GM18520 (cell line): ENCODE measurements at regions not wholly inside any gene's neighbourhood (a gene's known extent, or its start where the extent isn't known, plus 50 kb on each side); places are given as distances from the start of the nearest gene placed in this dataset.
"Not testable (repeated sequence)": the region's sequence is repeated elsewhere in the genome, so short reads cannot be mapped to it uniquely, and the experiment has no call there.

Experiments
- ATAC-seq: cut with Tn5 transposase; IDR thresholded peaks from one replicate; pipeline ENCODE4 v1.9.1; 2021; ENCODE audit not compliant: unreplicated experiment

DNA sequence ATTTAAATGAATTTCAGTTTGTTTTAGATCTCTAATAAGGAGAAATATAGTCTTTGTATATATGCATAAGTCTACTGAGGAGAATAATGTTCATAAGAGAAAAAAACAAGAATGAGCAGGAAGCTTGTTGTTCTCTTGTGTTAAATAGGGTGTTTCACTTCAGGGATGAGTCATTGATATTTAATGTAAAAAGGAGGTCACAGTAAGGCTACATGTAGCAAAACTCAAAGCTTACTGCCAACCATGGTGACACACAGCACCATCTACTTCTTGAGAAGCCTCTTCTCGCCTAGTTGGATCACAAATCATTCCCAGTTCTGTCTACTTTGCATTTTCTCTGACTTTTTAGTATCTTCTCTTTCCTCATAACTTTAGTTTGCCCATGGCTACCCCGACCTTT, 1466.0 kb upstream of the C9orf72 start:
- ATAC-seq, result no peak

DNA sequence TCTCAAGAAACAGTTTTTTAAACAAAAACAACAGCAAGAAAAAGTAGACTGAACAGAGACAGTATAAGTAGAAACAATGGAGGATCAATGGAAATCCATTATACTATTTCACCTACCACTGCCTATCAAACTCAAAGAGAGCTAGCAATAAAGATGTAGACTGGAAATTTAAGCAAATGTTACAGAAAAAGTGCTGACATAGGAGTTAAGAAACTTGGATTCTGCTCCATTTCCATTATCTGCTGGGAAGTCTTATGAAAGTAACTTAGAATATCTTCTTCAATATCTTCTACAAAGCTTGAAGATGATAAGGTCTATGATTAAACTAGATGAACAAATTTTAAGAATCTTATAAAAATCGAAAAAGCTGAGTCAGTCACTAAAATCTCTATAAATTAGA, 1469.8 kb upstream of the C9orf72 start:
- ATAC-seq, result no peak

GRCh38 chr9:29044959-29045358, 1471.7 kb upstream of the C9orf72 start:
- ATAC-seq, result no peak

DNA sequence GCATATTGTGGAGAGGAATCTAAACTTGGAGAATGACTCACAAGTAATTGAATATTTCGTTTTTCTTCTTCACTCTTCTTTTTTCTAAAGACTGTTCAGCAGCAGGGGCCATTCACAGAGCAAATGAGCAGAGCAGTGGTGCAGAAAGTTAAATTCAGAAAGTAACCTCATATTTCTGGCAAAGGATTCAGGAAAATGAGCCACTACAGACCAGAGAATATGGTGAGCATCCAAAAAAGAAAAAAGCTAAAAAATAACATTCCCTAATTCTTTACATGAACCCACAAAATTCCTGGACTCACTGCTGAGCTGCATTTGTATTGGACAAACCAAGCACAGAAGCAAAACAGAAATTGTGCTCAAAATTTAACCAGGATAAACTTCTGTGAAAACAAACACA, 1486.8 kb upstream of the C9orf72 start:
- no peak for ATAC-seq

DNA sequence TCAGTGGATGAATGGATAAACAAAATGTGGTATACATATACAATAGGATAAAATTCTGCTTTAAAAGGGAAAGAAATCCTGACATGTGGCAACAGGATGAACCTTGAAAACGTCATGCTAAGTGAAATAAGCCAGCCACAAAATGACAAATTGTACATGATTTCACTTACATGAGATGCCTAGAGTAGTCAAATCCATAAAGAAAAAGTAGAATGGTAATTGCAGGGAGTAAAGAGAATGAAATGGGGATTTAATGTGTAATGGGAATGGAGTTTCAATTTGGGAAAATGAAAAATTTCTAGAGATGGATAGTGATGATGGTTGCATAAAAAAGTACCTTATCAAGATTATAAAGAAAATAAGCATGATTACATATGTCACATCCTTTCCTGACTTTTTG, 1489.2 kb upstream of the C9orf72 start:
- no peak for ATAC-seq

- ATAC-seq, result no peak
Measured at GRCh38 chr9:29063031-29063430, 1489.8 kb upstream of the C9orf72 start.

DNA sequence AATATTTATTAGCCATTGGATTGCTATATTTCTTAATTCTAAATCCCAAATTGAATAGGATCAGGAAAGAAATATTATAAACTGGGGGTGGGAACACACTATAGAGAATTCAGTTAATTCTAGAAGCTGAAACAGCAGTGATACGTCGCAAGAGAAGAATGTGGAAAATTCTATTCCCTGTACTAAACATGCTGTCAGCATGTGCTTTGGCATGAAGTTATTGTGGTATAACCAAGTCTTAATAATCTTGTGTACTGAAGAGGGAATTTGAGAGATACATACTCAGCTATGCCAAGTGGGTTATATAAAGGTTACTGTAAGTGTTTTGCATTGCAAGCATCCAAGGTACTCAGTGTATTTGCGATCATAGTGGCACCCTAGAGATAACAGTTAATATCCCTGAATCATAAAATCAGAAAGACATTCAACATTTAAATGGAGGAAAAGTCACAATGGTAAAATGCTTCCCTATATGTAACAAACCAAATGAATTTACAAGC, 1492.9 kb upstream of the C9orf72 start:
- ATAC-seq, result no peak

DNA sequence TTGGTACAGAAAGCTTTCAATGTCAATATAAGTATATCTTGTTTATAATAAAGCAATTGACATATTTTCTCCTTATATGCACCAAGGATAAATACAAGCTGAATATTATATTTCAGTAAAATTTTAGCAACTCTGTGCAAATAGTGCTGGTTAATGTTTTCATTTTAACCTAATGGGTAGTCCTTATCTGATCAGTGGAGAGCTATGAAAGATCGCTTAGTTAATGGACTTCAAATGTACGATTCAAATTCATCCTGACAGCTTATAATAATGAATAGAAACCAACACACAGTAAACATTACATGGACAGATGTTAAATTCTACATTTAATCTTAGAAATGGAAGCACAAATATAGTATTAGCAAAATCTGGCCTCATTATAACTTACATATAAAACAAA, 1495.2 kb upstream of the C9orf72 start:
- ATAC-seq, result no peak

GRCh38 chr9:29069376-29069775, 1496.1 kb upstream of the C9orf72 start:
- no peak for ATAC-seq

GRCh38 chr9:29078063-29078666, 1504.9 kb upstream of the C9orf72 start:
- no peak for ATAC-seq

GRCh38 chr9:29100762-29101161, 1527.5 kb upstream of the C9orf72 start:
- no peak for ATAC-seq

DNA sequence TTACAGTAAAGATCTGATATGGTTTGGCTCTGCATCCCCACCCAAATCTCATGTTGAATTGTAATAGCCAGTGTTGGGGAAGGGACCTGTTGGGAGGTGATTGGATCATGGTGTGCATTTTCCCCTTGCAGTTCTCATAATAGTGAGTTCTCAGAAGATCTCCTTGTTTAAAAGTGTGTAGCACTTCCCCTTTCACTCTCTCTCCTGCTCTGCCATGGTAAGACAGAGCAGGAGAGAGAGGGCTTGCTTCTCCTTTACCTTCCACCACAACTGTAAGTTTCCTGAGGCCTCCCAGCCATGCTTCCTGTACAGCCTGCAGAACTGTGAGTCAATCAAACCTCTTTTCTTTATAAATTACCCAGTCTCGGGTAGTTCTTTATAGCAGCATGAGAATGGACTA, 1530.9 kb upstream of the C9orf72 start:
- not testable (repeated sequence) for ATAC-seq

- ATAC-seq, result no peak
Measured at GRCh38 chr9:29118555-29118954, 1545.3 kb upstream of the C9orf72 start.

GRCh38 chr9:29126783-29127182, 1553.5 kb upstream of the C9orf72 start:
- ATAC-seq, result no peak

DNA sequence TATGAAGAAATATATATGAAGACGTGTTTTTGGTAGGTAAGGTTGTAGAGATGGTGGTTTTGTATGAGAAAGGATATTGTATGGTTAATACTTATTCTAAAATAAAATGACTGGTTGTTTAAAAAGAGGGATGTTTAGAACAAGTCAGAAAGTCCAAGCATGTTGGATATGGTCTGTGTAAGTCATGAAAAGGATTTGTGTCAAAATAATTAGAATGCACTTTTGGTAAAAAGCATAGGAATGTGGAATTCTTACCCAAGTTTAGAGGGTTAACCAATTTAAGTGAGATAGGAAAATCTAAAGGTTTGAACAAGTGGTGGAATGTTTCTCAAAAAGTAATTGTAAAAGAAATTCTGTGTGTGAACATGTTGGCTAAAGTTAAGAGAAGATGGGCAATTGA, 1556.5 kb upstream of the C9orf72 start:
- no peak for ATAC-seq

GRCh38 chr9:29144476-29144875, 1571.2 kb upstream of the C9orf72 start:
- ATAC-seq, result no peak

DNA sequence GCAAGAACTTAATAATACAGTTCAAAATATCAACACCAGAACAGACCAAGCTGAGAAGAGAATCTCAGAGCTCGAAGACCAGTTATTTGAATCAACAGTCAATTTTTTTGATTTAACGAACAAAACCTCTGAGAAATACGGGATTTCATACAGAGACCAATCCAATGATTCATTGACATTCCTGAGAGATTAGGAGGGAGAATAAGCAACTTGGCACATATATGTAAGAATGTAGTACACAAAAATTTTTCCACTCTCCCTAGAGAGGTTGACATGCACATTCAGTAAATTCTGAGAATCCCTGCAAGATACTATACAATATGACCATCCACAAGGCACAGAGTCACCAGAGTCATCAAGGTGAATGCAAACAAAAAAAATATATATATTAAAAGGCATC, 1577.3 kb upstream of the C9orf72 start:
- no peak for ATAC-seq

GRCh38 chr9:29160763-29161353, 1587.6 kb upstream of the C9orf72 start:
- no peak for ATAC-seq

DNA sequence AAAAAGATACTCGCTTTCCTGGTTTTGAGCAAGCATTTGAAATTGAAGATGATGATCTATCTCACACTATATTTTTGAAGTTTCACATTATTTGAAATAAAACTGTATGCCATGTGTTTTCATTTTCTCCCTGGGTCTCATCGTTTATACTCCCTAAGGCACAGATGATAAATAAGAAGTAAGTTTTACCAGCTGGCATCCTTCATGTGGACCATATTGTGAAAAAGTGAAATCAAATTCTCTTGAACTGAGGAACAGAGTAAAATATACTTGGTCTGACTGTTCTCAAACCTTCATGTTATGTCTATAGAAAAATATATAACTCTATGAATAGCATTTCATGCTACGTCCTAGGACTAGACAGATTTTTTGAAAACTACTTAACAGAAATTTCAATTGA, 1600.9 kb upstream of the C9orf72 start:
- ATAC-seq, result no peak

DNA sequence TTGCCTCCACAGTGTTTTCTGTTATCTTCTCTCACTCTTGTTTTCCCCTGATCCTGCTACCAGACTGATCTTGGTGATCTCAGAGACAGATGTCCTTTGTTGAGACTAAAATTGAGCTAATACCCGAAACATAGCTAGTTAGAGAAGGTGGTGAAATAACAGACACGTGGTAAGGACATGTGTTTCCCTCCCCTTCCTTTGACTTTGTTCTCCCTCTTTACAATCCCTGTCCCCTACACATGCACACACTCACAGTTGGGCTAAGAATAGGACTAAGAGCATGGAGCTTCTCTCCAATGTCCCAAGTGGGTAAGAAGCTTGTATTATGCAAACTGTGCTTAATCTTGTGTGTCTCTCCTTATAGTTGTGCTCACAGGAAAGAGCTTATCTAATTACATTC, 1603.0 kb upstream of the C9orf72 start:
- no peak for ATAC-seq

GRCh38 chr9:29176786-29177185, 1603.5 kb upstream of the C9orf72 start:
- ATAC-seq, result no peak

DNA sequence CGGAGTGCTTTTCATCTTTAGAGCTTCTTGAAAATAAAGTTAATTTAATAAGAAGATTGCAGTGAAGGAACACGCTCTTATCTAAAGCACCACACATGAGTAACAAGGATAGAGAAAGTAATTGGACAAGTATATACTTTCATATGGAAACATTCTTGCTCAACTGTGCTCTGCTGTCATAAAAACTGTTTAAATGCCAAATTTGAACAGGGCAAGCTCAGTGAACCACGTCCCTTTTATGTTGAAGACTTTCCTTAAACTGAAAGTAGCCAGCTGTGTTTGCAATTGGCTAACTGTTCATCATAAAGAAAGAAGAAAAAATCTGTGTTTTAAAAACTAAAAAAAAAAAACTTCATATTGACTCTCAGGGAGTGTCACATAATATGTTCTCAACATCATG, 1610.7 kb upstream of the C9orf72 start:
- no peak for ATAC-seq

GRCh38 chr9:29188771-29189170, 1615.5 kb upstream of the C9orf72 start:
- ATAC-seq, result not testable (repeated sequence)
